SKM-1 treated with dmso at 0.1 percent for 144 hours (cell line): ENCODE measurements at regions not wholly inside any gene's neighbourhood (a gene's known extent, or its start where the extent isn't known, plus 50 kb on each side); places are given as distances from the start of the nearest gene placed in this dataset.
A peak's percentile ranks its signal among the peaks of the same experiment; 100 is the strongest.
"Not testable (repeated sequence)": the region's sequence is repeated elsewhere in the genome, so short reads cannot be mapped to it uniquely, and the experiment has no call there.

ENCODE experiments used
- DNase-seq: peaks from one replicate; lab custom pipeline; 2025; ENCODE audit not compliant: unreplicated experiment; lab: John Stamatoyannopoulos, UW

GRCh38 chr11:86861810-86862209, 61.5 kb downstream of the PRSS23 start:
- DNase-seq, result no peak

GRCh38 chr11:86863476-86863875, 63.1 kb downstream of the PRSS23 start:
- no peak for DNase-seq

GRCh38 chr11:86865436-86865835, 65.1 kb downstream of the PRSS23 start:
- DNase-seq, result no peak

GRCh38 chr11:86869531-86869930, 69.2 kb downstream of the PRSS23 start:
- DNase-seq, result no peak

- DNase-seq, result peak; percentile 18
Measured at GRCh38 chr11:86869966-86870570, 69.7 kb downstream of the PRSS23 start.

- DNase-seq, result peak; percentile 27
Measured at GRCh38 chr11:86873573-86874083, 73.3 kb downstream of the PRSS23 start.

GRCh38 chr11:86874304-86875056, 74.1 kb downstream of the PRSS23 start:
- DNase-seq, result no peak

DNA sequence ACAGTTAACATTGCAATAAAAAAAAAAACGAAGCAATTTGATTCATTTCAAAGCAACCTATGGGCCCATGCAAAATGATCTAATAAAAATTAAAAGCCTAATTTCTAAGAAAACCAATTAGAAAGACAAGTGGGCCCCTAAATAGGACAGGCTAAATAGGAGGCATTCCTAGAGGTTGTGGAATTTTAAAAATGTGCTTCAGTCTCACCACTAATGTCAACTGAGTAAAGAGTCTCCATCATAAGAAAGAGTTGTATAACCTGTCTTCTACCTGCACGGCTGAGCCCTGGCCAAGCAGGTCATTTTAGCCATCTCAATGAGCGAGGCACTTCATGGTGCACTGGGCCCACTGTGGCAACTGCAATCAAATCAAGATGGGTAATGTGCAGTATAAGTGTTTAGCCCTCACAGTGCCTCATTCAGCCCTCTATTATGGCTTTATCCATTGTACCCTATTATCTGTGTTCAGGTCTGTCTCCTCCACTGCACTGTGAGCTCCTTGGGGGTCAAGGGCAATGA, 76.4 kb downstream of the PRSS23 start:
- DNase-seq, result no peak

DNA sequence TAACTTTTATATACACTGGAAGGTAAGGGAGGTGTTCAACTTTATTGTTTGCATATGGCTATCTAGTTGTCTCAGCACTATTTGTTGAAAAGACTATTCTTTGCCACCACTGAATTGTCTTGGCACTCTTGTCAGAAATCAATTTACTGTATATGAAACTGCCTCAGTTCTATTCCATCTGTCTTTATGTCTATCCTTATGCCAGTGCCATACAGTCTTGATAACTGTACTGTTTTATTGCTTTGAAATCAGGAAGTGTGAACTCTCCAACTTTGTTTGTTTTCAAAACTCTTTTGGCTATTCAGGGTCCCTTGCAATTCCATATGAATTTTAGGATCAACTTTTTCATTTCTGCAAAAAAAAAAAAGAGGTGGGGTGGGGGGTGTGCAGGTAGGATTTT, 77.2 kb downstream of the PRSS23 start:
- DNase-seq, result no peak

DNA sequence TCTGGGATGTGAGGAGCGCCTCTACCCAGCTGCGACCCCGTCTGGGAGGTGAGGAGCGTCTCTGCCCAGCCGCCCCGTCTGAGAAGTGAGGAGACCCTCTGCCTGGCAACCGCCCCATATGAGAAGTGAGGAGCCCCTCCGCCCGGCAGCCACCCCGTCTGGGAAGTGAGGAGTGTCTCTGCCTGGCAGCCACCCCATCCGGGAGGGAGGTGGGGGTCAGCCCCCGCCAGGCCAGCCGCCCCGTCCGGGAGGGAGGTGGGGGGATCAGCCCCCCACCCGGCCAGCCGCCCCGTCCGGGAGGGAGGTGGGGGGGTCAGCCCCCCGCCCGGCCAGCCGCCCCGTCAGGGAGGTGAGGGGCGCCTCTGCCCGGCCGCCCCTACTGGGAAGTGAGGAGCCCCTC, 76.0 kb downstream of the FZD4 start:
- DNase-seq, result not testable (repeated sequence)

GRCh38 chr11:86885311-86885710, 69.9 kb downstream of the FZD4 start:
- DNase-seq, result no peak

DNA sequence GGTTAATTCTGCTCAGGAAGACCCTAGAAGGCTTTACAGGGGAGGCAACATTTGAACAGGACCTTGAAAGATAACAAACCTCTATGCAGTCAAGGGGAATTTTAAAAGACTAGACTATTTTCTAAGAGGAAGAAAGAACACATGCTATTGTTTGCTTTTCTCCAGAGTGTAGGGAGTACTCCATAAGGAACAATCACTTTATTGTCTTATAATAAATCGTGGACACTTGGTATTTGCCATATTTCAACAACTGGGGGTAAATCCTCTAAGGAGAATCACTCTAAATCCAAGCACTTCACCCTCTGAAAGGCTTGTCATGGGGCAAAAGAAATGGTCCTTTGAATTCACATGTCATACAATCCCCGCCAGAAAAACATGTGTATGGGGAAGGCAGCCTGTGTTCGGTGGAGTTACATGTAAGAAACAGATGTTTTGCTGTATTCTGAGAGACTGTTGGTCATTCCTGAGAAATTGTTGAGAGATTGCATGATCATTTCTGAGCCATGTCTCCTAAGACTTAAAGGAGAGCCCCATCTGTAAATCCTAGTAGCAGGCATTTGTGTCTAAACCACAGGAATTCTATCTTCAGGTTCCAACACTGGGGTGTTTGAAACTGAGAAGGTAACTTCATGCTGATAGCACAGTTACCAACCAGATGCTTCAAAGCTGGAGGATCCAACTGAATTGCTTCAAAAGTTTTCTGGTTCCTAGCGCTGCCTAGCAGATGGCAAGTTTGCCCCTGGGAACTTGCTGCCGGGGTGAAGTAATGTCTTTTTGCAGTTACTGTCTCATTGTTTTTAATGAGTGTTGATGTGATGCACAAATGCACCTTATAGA, 66.8 kb downstream of the FZD4 start:
- DNase-seq, result no peak

DNA sequence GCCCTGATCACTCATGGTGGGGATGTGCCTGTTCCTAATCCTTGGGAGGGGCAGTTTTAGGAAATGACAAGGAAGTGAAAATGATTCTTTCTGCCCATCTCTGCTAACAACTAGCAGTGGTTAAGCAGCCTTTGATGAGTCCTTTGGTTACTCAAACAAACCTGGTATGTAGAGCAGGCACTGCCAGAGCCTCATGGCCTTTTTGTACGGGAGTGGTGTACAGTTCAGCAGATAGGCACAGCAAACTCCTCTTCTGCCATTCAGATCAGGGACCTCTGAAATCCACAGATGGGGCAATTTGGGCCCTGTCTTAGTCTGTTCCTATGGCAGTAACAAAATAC, 66.2 kb downstream of the FZD4 start:
- DNase-seq, result no peak

- DNase-seq, result no peak
Measured at GRCh38 chr11:86891036-86891435, 64.2 kb downstream of the FZD4 start.

DNA sequence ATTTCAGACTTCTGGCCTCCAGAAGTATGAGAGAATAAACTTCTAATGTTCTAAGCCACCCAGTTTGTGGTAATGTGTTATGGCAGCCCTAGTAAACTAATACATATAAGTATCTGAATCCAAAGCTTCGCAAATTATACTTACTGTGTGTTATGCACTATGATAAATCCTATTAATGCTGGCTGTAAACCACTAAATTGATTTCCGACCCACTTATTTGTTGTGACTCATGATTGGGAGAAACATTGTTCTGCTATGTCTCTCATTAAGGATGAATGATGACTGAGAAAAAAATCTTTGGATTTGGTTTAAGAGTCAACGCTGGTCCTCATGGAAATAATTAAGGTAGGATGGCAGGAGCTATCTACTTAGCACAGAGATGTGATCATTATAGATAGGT, 62.0 kb downstream of the FZD4 start:
- DNase-seq, result no peak
